Right kidney (tissue), 1 donor: ENCODE measurements at regions not wholly inside any gene's neighbourhood (a gene's known extent, or its start where the extent isn't known, plus 50 kb on each side); places are given as distances from the start of the nearest gene placed in this dataset.

Experiments
- DNase-seq: peaks from one replicate; pipeline ENCODE4 v3.0.0-alpha.2; 2016

DNA sequence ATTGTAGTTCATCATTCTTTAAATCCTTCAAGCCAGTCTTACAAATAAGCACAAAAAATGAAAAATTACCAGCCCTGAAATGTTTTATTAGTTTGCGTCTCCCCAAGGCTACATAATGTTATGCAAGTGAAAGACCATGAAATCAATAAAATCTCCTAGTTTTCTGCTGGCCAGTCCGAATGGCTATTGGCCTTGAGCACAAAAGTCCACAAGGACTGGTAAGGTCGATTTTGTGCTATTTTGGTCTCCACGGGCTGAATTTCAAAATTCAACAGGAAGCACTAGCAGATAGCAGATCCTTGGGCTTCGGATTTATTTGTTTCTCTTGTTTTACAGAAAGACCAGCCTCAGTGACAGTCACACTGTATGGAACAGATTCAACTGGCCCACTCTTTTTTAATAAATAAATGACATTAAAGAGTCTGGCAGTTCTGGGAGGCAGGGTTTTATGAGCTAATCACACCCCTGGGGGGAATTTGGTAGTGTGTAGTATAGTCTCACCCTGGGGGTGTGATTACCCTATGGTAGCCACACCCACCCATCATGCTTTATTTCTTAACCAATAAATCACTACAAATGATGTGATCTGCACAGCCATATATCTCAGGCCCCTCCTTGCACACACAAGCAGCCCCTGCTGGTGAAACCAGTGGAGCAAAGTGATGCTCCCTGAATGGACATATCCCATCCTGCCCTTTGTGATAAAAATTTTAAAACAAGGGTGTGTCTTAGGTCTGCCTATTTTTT lies 51.1 kb upstream of the TMEM33 start:
- no peak for DNase-seq

DNA sequence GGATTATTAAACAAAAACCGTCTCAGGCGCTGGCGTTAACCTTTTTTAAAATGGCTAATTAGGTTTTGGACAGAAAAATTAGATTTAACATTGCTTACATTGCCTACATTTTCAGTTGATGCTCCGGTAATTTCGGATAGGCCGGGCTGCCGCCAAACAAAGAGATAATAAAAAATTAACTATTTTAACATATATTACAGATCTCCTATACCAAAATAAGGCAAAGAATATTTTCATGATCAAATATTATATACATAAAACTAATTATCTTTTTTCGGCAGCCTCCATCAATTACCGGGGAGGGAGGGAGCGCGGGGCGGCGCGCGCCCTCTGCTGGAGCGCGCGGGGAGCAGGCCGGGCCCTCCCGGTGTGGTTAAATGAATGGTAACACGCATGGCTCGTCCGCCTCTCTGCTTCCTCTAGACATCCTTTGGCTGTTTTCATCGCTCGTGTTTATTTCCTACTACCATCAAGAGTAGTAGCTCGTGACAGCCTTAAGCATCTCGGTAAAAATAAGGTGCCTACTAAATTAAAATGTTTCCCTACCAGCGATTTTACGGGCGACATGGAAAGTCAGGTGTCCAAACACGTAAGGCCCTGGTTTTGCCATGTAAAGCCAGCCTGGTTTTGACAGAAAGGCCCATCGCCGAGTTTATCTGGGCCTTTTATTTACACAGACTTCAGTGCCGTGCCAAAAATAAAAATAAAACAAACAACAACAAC lies 52.4 kb upstream of the TMEM33 start:
- peak; percentile 66 for DNase-seq

DNA sequence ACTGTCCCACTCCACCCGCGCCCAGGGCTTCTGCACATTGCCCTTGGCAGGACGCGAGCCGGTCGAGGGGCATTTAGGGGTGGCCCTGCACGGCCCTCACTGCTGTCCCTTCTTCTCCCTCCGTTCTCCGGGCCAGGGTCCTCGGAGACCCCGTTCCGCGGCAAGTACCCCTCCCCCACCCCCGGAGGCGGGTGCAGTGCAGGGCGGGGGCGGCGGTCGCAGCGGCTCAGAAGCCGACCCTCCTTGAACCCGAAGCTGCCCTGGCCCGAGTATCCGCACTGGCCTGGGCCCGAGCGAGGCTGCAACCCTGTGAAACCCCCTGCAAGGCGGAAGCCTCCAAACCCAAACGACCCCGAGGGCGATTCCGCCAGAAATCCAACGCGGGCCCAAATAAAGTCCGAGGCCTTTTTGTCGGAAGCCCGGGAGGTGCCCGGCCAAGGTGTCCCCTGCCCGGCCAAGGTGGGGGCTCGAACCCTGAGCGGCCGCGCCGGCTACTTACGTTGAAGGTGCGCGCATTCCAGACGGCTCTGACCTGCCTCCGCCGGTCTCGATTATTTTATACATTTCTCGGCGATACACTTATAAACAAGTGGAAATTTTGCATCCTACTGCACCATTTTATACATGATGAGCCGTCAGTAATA lies 53.1 kb upstream of the TMEM33 start:
- peak; percentile 58 for DNase-seq

DNA sequence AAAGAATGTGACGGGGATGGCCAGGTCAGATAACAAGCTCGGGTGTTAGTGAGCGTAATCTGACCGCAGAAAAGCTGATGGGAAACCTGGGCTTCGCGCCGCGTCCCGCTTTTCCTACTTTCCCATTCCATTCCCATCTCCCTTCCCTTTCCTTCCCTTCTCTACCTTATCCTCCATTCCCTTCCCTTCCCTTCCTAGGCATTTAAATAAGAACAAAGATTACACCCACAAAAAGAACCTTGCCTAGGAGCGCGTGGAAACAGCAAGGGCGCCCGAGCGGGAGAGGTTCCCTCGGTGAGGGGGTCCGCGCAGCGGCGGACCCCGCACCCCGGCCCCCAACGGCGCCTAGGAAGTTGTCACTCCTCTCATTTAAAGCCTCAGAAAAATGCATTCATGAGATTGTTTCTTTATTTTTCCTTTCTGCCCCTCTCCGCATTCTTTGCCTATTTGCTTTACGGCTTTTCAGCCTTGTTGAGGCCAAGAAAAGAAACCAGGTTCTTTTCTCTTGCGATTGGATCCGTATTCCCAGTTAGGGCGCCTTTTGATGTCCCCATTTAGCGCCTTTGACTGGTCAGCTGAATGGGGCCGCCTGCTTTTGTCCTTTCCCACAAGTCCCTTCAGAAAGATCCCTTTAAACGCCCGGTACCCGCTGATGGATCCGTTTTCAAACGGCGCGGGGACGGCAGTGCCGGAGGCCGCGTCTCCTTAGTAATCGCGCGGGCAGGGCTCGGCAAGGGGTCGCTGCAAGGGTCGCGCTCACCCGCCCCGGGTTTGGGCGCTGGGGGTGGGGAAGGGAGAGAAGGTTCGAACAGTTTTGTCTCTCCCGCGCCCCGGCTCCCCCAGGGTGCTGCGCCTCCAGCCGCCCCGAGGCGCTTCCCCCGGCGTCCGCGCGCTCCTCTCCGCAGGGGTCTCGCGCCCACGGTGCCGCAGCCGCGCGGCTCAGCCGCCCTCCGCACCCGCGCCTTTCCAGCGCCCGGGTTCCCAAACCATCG lies 54.1 kb upstream of the TMEM33 start:
- DNase-seq, result peak; percentile 70

DNA sequence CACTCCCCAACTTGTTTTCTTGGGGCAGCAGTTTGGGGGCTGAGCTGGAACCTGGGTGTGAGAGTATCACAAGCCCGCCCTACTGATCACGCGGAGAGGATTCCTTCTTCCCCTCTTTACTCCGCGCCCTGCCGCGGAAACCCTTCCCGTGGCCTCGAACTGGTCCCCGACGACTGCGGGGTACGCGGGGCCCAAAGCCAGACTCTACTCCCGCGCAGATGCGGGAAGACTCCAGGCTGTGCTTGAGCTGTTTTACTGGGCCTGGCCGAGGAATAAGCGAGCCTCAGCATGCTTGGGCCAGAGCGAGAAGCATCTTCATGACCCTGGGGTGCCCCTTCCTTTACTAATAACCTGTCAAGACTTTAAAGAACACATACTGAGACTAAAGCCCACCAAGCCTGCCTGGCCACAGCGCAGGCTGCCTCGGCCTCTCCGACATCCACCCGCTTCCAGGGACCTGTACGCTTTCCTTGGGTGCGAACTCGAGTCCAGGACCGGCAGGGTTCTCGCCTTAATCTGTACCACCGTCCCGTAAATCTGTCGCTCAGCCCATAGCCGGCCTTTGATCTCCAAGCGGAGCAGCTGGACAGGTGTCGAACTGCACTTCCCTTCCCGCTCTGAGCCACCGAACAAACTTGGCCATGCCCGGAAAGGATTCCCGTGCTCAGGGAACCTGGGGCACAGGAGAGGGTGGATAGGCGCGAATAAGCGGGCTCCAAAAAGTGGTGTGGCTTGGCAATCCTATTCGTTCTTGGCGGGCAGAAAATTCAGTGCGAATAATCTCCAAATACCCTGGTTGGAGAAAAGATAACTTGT lies 55.0 kb upstream of the TMEM33 start:
- peak; percentile 63 for DNase-seq

DNA sequence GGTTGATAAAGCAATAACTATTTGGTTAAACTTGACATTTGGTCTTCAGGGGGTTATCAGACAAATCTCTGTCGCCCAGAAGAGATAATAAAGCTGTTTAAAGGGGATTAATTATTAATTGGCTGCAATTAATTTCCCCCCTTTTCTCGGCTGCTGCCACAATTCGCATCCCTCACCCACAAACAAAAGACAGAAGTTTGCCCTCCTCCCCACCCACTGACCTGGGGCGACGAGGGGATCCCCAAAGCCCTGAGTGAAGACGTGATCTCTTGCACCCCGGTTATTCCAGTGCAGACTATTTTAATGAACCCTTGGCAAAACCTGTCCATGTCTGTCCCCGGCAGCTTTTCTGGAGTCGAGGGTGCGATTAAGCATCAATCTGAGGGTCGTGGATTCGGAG lies 55.7 kb upstream of the TMEM33 start:
- no peak for DNase-seq

DNA sequence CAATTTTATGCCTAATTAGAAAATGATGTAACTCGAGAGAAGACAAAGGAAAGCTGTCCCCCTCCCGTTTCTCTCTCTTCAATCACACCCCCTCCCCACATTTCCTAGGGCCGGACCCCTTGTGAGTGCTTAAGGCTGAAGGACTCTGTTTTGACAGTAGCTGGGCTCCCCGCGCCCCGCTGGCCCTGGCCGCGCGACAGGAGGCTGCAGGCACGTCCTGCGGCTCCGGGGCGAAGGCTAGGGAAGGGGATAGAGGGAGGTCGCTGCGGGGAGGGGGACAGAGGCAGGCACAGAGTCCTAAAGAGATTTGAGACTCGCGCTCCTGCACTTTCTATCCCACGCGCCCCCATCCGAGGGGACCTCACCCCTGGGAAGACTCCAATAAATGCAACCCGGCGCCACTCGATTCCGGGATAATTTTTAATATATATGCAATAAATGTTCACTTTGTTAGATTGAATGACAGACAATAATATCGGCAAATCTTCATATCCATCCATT lies 56.2 kb upstream of the TMEM33 start:
- peak; percentile 52 for DNase-seq

DNA sequence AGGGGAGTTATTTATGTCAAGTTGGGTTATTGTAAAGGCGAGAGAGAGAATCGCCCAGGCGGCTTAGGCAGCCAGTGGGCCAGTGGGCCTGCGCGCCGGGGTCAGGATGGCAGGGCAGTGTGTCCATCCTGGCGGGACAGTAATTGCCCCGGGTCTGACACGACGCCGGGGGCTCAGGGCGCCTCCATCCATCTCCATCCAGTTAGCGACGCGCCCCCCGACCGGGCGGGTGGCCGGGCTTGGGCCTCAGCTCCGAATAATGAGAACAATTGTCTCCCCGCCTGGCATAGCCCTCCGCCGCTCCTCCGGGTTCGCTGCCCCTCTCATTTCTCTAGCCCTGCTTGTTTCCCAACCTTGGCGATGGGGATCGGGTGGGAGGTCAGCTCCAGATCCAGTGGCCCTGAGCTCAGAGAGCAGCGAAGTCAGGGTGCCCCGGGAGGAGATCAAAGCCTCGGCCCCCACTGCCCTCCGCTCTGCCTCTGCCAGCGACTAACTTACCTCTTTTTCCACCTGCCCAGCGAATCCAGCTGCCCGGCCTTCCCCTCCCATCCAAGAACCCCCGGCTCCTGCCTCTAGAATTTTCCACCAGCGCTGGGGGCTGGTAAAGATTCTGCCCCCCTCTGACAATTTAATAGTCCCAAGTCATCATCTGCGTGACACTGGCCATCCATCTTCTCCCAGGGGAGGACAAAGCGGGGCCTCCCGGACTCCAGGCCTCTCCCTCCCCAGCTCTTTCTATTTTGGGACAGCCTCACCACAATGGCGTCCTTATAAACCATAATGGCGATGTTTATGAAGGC lies 56.9 kb upstream of the TMEM33 start:
- peak; percentile 56 for DNase-seq

DNA sequence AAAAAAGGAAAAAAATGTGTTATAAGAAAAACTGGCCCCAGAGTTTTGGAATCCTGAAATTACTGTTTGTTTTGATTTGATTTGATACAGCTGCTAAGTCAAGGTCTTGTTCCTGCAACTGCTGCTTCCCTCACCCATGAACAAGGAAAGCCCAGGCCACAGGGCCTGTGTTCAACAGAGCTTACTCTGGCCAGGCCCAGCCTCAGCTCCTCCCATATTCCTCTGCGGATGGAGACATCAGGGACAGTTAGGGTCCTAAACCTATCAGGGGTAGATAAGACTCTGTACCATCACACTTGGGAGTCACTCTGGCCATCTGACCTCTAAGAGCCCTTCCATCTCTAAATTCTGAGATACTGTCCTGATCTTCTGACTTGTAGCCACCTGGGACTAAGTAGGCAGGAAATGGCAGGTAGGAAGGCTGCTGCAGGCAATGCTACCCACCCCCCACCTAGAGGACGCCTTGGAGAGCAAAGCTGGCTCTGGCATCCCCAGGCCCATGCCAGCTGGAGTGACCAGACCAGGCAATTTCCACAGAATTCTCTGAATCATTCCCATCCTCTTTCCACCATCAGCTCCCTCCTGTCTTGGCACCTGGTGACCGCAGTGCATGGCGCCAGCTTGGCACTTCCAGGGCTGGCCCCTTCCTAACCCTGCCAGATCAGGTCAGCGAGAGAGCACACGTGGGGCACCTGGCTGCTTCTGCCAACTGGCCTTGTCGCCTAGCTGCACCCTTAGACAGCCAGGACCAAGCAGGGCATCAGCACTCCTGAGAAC lies 58.0 kb upstream of the TMEM33 start:
- no peak for DNase-seq

DNA sequence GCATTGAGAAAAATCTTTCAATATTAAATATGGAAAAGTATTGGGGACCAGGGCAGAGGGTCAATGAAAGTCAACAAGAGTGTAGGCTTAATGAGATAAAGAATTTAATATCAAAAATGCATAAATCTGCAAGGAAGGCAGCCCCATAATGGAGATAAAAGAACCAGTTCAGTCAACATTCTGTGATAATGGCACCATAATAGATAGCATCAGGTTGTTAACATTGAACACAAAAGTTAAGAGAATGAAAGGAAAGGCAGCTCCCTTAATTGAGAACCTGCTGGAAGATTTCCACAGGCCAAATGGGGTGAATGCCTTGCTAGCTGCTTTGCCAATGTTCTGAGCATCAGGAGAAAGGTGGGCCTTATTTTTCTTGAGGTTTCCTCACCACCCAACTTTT lies 60.4 kb upstream of the TMEM33 start:
- no peak for DNase-seq

DNA sequence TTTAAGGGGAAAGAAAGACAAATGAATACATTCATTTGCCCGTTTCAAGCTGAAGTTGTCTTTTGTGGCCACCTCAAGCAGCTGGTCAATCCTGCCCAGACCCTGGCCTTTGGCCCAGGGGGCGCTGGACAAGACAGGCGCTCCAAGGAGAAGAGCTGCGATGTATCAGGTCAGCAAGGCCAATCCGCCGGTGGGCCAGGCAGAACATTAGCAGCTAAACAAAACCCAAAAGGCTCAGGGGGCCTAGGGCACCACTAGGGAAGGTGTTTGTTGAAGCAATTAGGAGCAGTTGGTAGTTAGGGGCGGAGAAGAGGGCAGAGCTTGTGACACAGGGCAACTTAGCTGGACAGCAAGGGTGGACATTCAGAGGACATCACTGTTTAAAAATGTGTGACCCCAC lies 60.8 kb upstream of the TMEM33 start:
- DNase-seq, result no peak

DNA sequence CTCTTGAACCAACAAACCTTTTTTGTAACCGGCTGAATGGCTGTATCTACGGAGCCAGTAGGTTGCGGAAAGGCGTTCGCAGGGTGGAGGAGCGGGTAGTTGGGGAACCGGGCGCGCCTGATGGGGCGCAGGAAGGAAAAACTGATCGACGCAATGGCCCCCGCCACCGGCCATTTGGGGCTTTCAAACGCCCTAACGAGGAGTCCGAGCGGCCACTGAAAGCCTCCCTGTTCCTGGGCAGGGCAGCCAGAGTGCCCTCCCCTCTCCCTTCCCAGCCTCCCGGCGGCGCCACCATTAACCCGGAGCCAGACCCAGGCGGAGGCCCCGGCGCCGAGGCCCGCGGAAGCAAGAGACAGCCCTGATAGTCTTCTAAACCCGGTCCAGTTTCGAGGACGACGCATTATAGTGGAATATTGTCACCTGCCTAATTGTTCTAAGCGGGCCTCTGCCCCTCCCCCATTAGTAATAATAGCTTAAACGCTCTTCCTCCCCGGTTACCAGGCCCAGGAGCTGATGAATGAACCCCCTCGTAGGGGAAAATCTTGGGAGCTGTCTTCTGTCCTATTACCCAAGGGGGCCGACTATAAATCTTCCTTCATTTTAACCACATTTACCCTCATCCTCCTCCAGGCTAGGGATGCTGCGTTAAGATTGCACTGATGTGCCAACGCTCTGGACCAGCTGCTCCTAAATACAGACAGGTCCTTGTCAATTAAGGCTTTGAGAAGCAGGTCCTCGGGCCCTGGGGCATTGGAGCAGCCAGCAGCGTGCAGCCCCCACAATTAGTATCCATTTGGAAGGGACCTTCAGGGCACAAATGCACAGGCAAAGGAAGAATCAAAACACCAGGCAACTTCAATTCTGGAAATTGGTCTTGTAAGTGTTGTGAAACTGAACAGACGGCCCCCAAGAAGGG lies 61.6 kb upstream of the TMEM33 start:
- DNase-seq, result peak; percentile 46

DNA sequence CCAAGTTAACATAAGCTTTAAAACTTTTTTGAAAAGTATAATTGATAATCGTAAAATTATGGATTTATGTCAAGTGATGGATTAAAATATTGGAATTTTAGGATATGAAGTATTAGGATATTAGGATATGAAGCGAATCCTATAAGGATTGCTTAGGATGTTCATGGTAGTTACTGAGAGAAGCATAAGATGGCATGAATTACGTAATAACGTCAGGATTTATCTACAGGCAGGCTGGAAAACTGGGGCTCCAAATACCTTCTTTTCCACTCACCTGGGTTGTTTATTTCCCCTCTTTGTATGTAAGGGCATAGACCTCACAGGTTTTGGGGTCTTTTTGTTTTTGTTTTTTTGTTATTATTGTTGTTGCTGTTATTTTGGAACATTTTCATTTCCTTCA lies 65.2 kb upstream of the TMEM33 start:
- DNase-seq, result no peak

DNA sequence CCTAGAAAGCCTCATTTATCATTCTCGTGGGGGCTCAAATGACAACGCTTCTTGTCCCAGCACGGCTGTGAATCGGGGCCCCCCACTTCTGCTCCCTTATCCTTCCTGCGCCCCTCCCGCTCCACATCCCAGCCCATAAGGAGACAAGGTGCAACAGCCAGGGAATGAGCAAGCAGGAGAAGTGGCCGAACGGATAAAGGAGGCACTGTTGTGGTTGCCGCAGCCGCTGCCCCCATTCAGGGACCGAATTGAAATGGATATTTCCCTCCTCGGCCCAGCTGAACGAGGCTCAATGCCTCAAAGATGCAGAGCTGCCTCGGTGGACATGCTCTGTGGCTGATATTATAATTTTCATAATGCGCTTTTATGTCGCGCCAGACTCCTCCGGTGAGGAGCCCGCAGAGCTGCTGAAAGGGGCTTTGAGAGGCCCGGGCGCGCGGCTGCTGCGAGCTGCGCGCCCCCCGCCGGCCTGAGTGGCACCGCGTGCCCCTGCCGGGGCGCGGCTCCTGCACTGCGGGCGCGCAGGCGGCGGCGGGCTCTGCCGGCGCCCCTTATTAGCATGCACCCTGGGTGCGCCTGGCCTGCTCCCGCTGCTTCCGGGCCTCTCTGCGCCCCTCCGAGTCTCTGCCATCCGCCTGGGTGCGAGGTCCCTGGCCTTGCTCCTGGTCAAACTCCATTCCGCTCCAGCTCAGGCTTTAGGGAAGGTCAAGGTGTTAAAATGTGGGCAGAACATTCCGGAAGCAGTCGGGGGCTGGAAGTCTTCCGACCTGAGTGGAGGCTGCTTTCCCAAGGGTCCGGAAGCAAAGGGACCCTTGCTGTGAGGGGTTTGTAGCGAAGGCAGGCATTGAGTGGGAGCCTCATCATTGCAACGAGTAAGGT lies 68.2 kb upstream of the TMEM33 start:
- peak; percentile 59 for DNase-seq

DNA sequence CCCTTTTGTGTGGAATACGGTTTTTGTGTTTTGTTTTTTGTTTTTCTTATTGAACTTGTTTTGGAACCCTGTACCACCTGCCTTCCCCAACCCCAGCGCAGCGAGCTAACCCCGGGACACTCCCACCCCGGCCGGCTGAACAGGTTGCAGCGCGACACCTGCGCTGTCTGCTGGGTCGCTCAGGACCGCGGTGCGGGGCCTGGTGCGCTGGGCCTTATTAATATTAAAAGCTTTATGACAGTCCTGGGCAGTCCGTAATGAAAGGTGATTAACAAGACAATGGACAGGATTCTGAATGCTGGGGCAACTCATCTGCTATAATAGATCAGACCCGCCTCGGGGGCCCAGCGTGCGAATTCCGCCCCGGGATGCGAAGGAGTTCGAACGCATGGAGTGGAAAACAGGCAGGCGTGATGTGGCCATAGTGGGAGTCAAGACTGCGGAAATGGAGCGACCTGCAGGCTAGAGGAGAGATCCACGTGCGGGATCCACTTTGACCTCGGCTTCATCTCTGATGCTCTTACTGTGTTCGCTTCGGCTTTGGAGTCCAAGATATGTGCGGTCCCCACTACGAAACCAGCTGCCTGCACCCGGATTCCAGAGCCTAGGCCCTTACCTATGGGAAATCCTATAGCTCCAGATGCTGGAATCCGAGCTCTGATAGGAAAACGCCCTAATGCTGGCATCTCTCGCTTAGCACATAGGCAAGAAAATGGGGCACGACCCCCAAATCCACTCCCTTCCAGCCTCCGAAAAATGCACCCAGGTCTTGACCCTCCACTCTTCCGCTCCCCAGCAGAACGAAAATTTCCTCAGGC lies 69.0 kb upstream of the TMEM33 start:
- DNase-seq, result peak; percentile 33

DNA sequence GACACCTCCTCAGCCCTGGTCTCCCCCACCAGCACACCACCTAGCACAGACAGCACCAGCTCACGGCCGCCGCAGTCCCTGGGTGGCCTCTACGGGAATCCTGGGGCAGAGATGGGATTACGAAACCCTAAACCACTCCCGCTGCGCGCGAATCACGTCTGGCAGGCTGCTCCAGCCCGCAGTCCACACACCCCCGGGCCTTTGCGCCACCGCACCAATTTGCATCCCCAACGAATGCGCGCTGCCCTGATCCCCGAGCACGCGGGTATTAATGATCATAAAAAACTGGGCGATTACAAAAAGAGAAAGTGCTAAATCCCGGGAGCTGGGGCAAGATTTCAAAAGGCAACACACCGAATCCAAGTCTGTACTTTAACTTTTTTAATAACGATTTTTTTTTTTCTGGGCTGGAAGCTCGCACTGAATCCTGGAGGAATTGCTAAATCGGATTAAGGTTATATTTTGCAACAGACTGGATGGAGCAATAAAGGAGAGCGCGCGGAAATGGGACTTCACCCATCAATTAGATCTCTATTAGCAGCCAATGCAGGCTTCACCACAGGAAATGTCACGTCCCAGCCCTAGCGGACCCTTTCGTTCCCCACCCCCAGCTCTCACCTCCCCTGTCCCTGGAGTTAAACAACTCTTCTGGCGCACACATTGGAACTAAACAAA lies 69.8 kb upstream of the TMEM33 start:
- peak; percentile 31 for DNase-seq
